ENCODE measurements at regions not wholly inside any gene's neighbourhood (a gene's known extent, or its start where the extent isn't known, plus 50 kb on each side); places are given as distances from the start of the nearest gene placed in this dataset.

DNA sequence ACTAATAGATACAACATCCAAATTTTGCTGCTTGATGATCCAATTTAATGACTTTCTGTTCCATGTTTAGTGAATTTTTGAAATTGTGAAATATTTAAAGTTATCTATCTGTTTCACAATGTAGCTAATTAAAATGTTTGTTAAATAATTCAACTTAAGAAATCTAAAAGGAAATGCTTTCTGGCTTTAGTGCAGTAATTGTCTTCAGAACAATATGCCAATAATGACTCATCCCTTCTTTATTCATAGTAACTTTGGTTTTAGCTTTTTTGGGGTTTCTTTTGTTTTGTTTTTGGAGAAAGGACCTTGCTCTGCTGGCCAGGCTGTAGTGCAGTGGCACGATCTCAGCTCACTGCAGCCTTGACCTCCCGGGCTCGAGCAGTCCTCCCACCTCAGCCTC lies 479.2 kb upstream of the RGS6 start:
- TF ChIP-seq, protein P1, sequence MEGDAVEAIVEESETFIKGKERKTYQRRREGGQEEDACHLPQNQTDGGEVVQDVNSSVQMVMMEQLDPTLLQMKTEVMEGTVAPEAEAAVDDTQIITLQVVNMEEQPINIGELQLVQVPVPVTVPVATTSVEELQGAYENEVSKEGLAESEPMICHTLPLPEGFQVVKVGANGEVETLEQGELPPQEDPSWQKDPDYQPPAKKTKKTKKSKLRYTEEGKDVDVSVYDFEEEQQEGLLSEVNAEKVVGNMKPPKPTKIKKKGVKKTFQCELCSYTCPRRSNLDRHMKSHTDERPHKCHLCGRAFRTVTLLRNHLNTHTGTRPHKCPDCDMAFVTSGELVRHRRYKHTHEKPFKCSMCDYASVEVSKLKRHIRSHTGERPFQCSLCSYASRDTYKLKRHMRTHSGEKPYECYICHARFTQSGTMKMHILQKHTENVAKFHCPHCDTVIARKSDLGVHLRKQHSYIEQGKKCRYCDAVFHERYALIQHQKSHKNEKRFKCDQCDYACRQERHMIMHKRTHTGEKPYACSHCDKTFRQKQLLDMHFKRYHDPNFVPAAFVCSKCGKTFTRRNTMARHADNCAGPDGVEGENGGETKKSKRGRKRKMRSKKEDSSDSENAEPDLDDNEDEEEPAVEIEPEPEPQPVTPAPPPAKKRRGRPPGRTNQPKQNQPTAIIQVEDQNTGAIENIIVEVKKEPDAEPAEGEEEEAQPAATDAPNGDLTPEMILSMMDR (conservative IDR thresholded peaks at IDR 0.05), result no peak
- no peak for TF ChIP-seq EZH2 (IDR thresholded peaks at IDR 0.05; ENCODE audit: low read depth)

Measured in PC-9 (cell line).